ENCODE measurements at regions not wholly inside any gene's neighbourhood (a gene's known extent, or its start where the extent isn't known, plus 50 kb on each side); places are given as distances from the start of the nearest gene placed in this dataset.
A peak's percentile ranks its signal among the peaks of the same experiment; 100 is the strongest.

DNA sequence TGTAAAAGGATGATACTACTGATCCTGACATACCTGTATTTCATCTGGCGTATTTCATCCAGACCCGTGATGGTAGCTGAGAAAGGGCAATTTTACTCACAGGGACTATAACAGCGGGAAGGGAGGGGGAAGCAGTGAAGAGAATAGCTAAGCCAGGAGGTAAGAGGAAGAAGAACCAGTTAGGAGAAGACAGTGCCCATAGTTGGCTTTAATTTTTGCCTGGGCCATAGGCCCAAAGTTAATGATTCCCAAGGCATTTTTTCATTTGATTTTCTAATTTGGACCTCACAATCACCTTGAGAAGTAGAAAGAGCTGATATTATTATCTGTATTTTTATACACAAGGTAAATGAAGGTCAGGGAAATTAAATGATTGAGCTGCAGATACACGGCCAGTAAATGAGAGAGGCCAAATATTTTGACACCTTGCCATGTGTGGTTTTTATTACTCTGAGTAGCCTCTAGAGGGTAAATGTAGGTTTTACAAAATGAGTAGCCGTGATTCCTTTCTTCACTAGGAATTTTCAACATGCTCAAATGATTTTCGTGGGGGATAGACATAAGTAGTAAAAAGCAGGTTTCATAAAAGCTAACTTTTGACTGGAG lies 382.2 kb downstream of the FUT8 start:
- no peak for DNase-seq

DNA sequence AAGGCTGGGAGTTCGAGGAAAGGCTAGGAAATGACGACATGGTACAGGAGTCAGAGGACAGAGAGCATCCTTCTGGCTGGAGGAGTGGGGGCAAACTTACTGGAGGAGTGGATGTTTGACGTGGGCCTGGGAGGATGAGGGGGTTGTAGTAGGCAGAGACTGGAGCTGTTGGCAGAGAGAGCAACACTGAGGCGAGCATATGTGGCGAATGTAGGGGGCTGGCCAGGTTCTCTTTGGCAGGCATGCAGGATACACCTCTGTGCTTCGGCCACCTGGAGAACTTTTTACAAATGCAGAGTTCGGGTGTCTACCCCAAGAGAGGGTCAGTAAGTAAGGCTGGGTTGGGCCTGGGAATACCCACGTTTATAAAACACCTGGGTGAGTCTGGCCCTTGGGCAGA lies 385.7 kb downstream of the FUT8 start:
- DNase-seq, result no peak

DNA sequence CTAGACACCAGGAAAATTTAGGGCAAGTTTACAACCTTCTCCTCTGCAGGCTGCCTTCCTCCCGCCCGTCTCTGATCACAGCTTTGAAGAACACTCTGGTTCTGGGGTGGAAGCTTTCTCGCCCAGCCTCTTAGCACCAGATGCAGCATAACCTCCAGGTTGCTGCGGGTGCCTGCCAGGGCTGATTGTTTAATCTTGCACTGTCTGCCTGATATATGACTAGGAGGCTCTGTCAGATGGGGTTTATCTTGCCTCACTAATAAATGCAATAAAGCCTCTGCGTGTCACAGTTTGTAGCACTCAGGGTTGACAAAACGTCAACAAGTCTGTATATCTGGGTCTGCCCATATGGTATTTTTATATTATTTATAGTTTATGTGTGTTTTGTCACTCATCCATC lies 388.2 kb downstream of the FUT8 start:
- no peak for DNase-seq

DNA sequence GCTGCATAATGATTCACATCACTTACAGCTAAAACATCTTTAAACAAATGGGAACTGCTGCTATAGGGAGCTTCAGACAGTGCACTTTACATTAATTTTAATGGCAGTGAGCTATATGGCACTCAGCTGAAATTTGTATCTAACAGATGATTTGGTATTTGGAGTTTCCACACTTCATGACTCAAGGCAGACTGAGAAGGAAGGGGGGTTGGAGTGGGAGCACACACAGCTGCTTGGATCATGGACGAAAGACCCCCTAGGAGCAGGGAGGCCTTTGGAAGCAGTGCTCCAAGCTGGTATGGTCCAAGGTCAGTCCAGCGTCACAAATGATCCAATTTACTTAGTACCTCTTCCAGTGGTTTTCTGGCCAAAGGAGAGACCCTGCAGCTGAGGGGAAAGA lies 389.7 kb downstream of the FUT8 start:
- DNase-seq, result no peak

DNA sequence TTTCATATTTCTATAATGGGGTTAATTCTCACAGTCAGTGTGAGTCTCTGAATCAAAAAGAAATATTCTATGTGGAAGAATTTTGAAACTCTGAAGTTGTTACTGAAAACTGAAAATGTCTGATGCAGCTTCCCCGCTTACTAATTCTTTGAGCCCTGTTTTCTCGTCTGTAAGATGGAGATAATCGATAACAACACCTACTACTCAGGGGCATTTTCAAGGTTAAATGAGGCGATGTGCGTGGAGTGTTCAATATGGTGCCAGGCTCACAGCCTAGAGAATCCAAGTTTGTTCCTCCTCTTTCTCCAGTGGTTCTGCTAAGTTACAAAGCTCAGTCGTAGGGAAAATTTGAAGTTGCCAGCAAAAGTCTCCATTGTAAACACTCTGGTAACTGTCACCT lies 391.4 kb downstream of the FUT8 start:
- no peak for DNase-seq

DNA sequence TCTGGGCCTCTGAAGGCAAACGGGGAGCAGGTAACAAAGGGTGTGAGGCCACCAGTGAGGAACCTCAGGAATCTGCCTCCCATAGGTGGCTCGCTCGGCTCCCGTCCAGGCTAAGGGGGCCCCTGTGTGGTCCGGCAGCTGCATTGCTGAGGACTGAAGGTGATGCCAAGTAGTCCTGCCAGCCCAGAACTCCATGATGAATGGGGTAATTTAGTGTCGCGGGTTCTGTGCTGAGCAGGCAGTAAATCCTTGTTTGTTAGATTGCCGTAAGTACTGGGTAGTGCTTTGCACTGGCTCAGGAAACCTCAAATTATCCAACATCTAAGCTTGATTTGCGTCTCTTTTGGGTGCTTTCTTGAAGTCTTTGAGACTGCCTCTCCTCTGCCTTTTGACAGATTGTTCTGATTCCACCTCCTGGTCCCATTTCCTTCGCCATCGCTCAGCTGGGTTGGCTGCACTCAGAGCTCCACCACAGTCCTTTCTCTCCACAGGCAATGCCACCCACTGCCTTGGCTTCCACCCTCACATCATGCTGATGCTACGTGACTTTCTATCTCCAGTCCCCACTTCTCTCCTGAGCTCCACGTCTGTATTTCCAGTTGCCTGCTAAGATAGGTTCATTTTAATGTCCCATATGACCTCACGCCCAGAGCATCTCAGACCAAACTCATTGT lies 392.0 kb downstream of the FUT8 start:
- DNase-seq, result no peak

DNA sequence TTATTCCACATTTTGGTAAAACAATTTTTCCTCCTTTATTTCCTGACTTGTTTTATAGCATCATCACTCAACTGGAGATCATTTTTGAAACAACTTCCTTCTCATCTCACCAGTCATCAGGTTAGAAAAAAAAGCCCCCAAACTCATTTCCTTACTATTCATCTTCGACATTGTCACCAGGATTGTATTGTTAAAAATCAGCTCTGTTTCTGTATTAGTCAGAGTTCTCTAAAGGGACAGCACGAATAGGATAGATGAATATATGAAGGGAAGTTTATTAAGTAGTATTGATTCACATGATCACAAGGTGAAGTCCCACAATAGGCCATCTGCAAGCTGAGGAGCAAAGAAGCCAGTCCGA lies 392.6 kb downstream of the FUT8 start:
- DNase-seq, result no peak

DNA sequence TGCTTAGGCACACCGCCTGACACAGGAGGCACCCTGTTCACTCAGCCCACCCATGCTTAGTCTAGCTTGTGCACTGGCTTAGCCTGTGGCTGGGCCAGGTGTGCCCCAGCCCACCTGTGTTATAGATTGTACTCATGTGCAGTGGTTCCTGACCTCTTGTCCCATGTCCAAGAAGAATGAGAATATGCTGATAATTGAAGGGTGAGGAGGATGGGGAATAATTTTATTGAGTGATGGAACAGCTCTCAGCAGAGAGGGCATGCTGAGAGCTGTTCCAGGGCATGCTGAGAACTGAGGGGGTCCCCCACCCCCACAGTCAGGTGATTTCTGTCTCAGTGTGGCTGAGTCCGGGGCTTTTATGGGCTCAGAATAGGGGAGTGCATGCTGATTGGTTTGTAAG lies 395.9 kb downstream of the FUT8 start:
- DNase-seq, result no peak

DNA sequence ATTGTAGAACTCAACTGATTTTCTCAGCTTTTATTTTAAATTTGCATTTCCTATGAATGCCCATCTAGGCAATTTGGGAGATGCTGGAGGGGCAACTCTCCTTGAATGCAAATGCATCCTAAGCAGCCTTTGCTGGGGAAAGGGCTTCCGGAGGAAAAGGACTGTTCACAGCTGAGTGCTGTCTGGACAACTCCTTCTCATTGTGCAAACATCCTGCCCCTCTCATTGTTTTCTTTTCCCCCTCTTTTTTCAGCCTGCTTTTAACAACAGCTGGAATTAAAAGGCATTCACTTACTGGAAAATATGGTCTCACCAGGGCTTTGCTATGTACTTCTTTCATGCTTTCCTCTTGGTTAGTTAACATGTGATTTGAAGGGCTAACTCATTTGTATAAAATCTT lies 397.8 kb downstream of the FUT8 start:
- no peak for DNase-seq

DNA sequence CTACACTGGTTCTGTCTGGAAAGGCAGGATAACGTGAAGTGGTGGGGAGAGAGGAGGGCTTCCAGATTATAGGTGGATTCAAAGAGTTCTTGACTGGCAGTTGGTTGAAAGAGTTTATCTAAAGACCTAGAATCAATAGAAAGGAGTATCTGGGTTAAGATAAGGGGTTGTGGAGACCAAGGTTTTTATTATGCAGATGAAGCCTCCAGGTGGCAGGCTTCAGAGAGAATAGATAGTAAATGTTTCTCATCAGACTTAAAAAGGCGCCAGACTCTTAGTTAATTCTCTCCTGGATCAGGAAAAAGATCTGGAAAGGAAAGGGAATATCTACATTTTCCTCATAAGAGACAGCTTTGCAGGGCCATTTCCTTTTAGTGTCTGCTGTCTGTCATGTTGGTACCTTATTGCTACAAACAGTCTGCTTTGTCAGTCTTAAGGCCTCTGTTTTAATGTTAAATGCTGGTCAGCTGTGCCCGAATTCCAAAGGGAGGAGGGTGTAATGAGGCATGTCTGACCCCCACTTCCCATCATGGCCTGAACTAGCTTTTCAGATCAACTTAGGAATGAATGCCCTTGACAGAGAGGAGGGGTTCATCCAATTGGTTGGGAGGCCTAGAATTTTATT lies 401.3 kb downstream of the FUT8 start:
- no peak for DNase-seq

DNA sequence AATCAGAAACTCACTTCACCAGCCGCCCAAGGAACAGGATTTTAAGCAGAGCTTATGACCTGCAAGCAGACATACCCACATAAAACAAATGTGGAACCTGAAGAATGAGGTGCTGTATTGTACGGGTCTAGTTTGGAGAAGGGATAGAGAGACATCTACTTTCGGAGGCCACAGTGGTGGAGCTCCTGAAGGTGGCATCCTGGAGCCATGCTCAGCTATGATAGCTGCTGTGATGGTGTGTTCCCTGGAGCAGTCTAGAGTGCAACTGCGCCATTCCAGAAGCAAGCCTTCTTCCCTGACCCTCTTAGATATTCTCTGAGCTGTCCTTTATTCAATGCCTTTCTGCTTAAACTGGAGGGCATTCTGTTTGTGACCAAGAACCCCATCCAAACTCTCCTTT lies 402.6 kb downstream of the FUT8 start:
- DNase-seq, result peak; percentile 9

DNA sequence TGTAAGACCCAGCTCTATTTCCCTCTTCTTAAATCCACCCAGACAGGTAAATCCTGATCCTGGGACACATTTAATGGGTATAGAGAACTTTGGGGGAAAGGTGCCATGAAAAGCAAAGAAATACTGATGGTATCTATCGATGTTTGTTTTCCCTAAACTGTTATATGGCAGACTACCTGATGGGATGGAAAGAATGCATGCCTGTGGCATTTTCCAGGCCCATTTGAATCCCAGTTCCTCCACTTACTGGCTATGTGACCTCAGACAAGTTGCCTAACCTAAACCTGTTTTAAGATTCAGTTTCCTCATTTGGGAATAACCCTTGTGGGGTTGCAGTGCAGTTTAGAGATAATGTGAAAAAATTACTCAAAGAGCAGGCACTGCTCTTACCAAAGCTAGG lies 404.5 kb downstream of the FUT8 start:
- no peak for DNase-seq

DNA sequence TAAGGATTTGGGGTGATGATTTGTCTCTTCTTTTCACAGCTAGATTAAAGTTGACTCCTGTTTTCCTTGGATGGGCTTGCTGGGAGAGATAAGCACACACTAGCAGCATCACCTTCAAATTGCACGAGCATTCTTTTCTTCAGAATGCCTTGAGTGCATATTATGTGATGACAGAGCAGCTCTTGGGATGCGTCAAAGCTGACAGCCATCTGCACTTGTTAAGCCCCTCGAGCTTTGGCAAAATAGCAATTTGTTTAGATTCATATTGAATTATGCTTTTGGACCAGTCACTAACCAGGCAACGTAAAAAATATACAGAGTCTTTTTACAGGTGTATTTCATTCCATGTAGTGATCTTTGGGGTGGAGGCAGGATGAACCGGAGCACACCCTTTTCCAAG lies 407.0 kb downstream of the FUT8 start:
- no peak for DNase-seq

DNA sequence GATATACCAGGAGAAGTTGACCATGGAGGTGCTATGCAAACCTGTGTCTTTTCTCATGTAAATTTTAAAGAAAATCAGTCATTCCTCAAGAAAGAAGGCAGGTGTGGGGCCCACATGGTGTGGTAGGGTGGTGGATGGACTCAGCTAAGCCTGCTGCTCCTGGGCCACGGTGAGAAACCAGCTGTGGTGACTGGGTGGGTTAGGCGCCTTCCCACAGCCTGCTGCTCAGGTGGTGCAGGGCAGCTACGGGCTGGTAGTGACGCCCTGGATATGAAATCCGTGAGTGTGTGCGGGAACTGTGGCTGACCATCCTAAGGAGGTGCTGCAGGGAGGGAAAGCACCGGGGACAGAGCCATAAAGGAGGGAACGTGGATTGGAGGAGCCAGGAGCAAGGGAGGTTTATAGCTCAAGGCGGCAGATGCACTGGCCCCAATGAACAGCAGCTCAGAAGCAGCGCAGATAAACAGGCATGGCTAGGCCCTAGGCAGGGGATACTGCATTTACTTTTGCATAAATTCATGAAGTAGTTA lies 408.8 kb downstream of the FUT8 start:
- DNase-seq, result no peak

DNA sequence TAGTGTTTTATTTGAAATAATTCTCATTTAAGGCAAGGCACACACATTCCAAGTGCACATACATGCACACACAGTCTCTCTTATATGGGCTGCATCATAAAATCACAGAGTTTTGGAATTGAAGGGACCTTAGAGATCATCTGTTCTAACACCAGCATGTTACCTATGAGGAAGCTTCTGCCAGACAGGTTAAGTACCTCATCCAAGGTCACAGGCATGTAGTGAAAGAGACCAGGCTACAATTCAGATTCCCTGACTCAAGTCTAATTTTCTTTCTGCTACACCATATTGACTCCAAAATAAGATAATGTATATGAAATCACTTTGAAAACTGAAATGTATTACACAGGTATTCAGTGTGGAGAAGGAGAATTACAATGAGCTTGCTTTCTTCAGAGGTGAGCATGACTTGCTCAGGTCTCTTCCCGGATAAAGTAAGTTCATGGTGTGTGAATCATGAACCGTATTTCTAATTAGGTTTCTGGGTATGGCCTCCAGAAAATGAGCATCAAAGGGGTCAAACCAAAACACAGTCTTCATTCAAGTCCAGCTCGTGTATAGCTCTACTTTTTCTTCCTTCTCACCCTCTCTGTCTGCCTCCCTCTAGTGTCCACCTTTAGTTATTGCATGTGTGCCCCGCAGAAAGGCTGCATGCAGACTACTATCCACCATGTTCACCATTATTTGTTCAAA lies 411.9 kb downstream of the FUT8 start:
- peak; percentile 83 for DNase-seq

DNA sequence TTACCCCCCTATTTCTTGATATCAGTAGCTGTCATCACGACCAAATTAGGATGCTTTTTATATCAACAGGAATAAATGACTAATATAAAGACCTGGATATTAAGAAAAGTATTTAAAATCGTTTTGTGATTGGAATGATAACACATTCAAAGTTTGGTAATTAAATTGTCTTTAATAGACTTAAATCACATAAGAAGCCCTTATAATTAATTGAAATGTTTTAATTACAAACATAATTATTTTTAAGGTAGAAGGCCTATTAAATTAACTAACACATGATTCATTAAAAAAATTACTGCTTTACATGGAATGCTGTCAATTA lies 412.4 kb downstream of the FUT8 start:
- DNase-seq, result no peak

DNA sequence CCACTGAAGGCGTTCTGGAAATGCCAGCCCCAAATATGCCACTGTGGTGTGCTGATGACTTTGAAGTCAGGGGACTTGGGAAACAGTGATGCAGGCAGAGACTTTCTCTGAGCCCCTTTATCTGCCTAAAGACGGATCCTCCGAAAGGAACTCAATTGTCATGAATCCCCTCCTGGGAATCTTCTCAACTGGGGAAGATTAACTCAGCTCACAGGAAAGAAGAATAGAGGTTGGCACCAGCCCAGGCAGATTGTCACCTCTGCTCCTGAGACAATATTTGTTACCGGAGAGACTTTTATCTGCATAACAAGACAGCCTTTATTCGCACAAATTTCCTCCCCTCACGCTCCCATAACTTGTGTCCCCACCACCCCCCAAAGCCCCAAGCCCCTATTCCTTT lies 414.4 kb downstream of the FUT8 start:
- DNase-seq, result no peak

DNA sequence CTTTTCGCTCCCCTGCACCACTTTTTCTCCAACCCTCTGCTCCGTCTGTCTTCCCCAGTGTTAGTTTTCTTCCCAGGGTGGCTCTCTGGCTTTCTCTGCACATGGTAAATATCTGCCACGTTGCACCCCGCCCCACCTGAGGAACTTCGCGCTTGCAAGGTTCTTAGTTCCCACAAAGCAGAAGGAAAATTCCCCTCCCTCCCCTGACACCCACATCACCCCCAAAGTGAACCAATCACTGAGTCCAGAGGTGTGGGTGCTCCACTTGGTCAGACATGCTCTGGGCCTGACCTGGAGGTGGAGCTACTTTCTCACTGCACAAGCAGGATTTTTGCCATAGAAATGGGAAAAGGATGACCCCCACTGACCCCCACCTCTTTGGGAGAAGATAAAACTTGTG lies 415.0 kb downstream of the FUT8 start:
- no peak for DNase-seq

DNA sequence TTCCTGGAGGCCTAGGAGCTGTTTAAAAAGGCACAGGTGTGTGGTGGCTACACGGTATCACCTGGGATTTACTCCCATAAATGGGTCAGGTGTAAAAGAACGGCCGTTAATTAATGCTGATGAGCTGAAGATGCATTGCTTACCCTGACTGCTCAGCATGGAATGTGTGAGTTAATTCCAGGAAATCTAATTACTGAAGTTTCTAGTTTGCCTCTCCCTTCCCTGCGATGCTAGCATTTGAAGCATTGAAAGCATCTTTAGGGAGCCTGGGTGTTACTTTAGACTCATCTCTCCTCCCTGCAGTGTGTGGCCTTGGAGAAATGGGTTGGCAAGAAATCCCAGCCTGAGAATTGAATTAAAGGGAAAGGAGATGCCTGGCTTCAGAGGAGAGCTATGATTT lies 415.9 kb downstream of the FUT8 start:
- DNase-seq, result no peak

DNA sequence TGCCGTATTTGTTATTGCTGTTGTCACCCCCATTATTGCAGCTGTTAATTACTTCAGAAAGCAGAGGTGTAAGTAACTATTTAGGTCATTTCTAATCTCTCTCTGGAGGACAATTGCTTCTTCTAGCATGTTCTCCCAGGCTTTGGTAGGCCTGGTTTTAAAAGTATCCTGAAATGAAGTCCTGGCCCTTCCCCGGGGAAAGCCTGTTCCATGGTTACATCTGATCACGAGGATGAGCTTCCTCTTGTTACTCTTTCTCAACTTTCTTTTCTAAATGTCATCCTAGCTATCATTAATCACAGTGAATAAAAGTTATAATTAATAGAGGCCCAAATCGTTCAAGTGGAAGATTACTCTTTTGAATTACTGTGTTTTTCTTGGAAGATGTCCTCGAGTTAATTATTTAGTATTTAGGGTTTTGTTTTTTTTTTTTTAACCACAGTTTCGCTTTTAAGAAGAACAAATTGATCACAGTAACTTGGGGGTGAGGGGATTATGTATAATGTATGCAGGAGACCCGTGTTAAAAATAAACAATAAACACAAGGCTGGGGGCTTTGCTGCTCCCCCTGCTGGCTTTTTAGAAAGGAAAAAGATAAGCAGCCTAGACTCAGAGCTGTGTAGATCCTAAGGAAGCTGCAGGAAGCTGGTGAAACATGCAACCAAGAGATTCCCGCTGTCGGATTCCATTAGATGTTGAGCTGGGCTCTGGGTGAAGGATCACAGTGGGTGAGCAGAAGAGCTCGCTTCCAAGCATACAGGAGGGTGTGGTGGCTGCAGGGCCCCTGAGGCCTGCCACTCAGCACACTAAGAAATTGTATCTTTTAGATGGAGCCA lies 420.1 kb downstream of the FUT8 start:
- no peak for DNase-seq

DNA sequence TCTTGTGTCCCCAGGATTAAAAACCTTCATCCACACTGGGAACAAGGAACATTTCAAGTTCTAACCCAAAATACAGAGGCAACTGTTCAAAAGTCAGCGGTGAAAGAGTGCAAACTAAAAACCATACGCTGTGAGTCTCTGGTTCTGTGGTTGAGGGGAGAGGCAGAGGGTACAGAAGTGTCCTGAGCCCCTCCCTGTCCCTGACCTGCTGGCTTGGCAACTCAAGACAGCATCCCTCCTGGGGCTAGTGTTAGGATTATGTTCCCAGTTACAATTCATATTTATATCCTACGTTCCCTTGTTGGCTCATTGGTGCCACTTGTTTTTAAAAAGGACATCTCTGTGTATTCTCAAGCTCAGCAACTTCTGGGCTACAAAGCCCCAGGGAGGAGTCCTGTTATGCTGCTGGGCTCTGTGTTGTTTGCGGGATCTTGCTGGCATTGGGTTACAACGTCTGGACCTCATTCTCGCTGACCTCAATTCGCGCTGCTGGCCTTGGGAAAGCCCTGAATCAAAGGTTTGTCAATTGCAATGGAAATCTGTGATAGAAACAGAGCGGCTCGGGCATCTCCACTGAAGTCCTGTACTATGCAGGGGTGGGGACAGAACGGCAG lies 420.8 kb downstream of the FUT8 start:
- DNase-seq, result no peak

DNA sequence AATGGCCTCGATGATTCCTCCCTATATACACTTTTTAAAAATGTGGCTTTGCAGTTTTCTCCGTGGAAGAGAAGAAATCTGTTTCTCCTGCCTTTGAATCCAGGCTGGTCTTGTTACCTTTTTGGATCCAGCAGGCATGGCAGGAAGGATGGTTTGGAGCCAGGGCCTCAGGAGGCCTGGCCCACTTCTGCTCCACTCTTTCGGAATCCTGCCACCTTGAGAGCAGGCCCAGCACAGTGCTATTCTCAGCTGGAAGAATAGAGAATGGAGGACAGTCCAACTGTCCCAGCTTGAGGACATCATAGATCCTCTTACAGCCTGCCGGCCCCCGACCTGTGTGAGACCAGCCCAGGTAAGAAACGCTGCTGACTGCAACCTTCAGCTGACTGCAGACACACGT lies 421.5 kb downstream of the FUT8 start:
- DNase-seq, result no peak

DNA sequence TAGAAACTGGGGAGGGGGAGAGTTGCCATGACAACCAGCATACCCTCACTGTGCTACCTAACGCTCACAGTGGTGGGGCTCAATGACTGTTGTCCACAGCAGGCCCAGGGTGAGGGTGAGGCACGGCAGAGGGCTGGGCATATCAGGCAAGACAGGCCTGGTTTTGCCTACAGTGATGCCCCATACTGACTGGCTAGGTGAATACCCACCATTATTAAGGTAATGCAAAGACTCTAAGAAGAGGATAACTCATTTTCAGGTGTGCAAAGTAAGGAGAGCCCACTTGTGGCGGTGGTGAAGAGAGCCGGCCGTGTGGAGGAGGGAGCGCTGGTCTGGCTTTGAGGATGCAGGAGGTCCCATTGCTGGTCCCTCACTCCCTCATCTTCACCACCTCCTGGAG lies 422.3 kb downstream of the FUT8 start:
- DNase-seq, result no peak
